Smooth muscle cell (in vitro differentiated cells): ENCODE measurements at regions not wholly inside any gene's neighbourhood (a gene's known extent, or its start where the extent isn't known, plus 50 kb on each side); places are given as distances from the start of the nearest gene placed in this dataset.

Source experiments
- DNase-seq: peaks from one replicate; lab custom pipeline; 2025; ENCODE audit not compliant: unreplicated experiment; lab: John Stamatoyannopoulos, UW
- H2AFZ ChIP-seq: fragments of 200-600 bp; sonication (generic); 2 replicates; pipeline ENCODE4 v1.6.0; 2016; ENCODE audit warnings: antibody characterized with exemption, low read depth, mild to moderate bottlenecking
- H3F3A ChIP-seq: fragments of 200-600 bp; sonication (generic); 2 replicates; pipeline ENCODE4 v1.6.0; 2017; ENCODE audit warnings: antibody characterized with exemption, low read depth
- H3K27ac ChIP-seq: fragments of 200-600 bp; sonication (generic); 2 replicates; pipeline ENCODE4 v1.5.1; 2016; ENCODE audit warnings: low read depth, mild to moderate bottlenecking
- H3K27me3 ChIP-seq: fragments of 200-600 bp; sonication (generic); 2 replicates; pipeline ENCODE4 v1.6.1; 2016; ENCODE audit warnings: low read depth, mild to moderate bottlenecking
- H3K36me3 ChIP-seq: fragments of 200-600 bp; sonication (generic); 2 replicates; pipeline ENCODE4 v1.5.1; 2016; ENCODE audit warnings: low read depth
- H3K4me1 ChIP-seq: fragments of 200-600 bp; sonication (generic); 2 replicates; pipeline ENCODE4 v1.5.1; 2016; ENCODE audit warnings: low read depth
- H3K4me2 ChIP-seq: fragments of 200-600 bp; sonication (generic); 2 replicates; pipeline ENCODE4 v1.6.0; 2016; ENCODE audit warnings: mild to moderate bottlenecking
- H3K4me3 ChIP-seq: fragments of 200-600 bp; sonication (generic); 2 replicates; pipeline ENCODE4 v1.5.1; 2016; ENCODE audit warnings: mild to moderate bottlenecking
- H3K79me2 ChIP-seq: fragments of 200-600 bp; sonication (generic); 2 replicates; pipeline ENCODE4 v1.6.0; 2016; ENCODE audit warnings: low read depth, mild to moderate bottlenecking
- H3K9ac ChIP-seq: fragments of 200-600 bp; sonication (generic); 2 replicates; pipeline ENCODE4 v1.6.0; 2016; ENCODE audit warnings: low read depth
- H3K9me3 ChIP-seq: fragments of 200-600 bp; sonication (generic); replicated peaks from 2 replicates; pipeline ENCODE4 v1.5.1; 2016; ENCODE audit warnings: low read depth
- H4K20me1 ChIP-seq: fragments of 200-600 bp; sonication (generic); 2 replicates; pipeline ENCODE4 v1.6.0; 2016; ENCODE audit warnings: low read depth
- CTCF ChIP-seq: fragments of 200-600 bp; sonication (generic); IDR thresholded peaks from 2 replicates; pipeline ENCODE4 v1.5.1; 2017; ENCODE audit warnings: borderline replicate concordance, mild to moderate bottlenecking, antibody characterized with exemption; ENCODE audit not compliant: insufficient read depth, poor library complexity, severe bottlenecking
- WGBS: methylation state at CpG from one replicate; pipeline ENCODE4 v1.1.7; 2016; ENCODE audit warnings: low lambda C conversion rate; 5-methylcytosine and 5-hydroxymethylcytosine counted together

- no peaks in the 10 kb centered on the region for H3K27me3 ChIP-seq
- no peak overlapping the region for H3K27ac ChIP-seq
- 86% methylated on average over 7 of the region's 7 CpGs for WGBS
- H3K4me3 ChIP-seq, result no peak overlapping the region
- H3K79me2 ChIP-seq, result no peaks in the 10 kb centered on the region
- no peak overlapping the region for H3K9ac ChIP-seq
- H4K20me1 ChIP-seq, result no peaks in the 10 kb centered on the region
- no peaks in the 10 kb centered on the region for H3F3A ChIP-seq
- no peak for TF ChIP-seq CTCF
- H3K36me3 ChIP-seq, result no peaks in the 10 kb centered on the region
- H3K9me3 ChIP-seq, result no peaks in the 10 kb centered on the region
- DNase-seq, result no peak
- no peaks in the 10 kb centered on the region for H3K4me1 ChIP-seq
- H2AFZ ChIP-seq, result no peak overlapping the region
- H3K4me2 ChIP-seq, result no peak overlapping the region
Measured at GRCh38 chr2:205860885-205861284, 178.6 kb downstream of the NRP2 start.

- no peak for TF ChIP-seq CTCF
- Histone ChIP-seq H3K9me3 (no peaks in the 10 kb centered on the region), H3K4me3 (no peak overlapping the region), H4K20me1 (no peaks in the 10 kb centered on the region), H3K79me2 (no peaks in the 10 kb centered on the region), H3F3A (no peaks in the 10 kb centered on the region), H3K27me3 (no peaks in the 10 kb centered on the region), H3K27ac (no peak overlapping the region), H3K9ac (no peak overlapping the region), H3K36me3 (no peaks in the 10 kb centered on the region), H2AFZ (no peak overlapping the region), H3K4me1 (no peaks in the 10 kb centered on the region), H3K4me2 (no peak overlapping the region)
- 90% methylated on average over 8 of the region's 9 CpGs for WGBS
- no peak for DNase-seq
Measured at GRCh38 chr2:205860181-205860580, 177.9 kb downstream of the NRP2 start.

- Histone ChIP-seq H2AFZ (no peak overlapping the region), H3K4me1 (no peaks in the 10 kb centered on the region), H3K4me3 (no peak overlapping the region), H3F3A (no peaks in the 10 kb centered on the region), H3K79me2 (no peaks in the 10 kb centered on the region), H3K4me2 (peak overlapping the region; percentile 61), H4K20me1 (no peaks in the 10 kb centered on the region), H3K27ac (peak overlapping the region; percentile 12), H3K36me3 (no peaks in the 10 kb centered on the region), H3K9me3 (no peaks in the 10 kb centered on the region), H3K27me3 (no peaks in the 10 kb centered on the region), H3K9ac (no peak overlapping the region)
- WGBS, result 45% methylated on average over 16 of the region's 16 CpGs
- DNase-seq, result no peak
- no peak for TF ChIP-seq CTCF
Measured at GRCh38 chr2:205858881-205859441, 176.7 kb downstream of the NRP2 start.

GRCh38 chr2:205858275-205858674 lies 176.0 kb downstream of the NRP2 start:
- no peaks in the 10 kb centered on the region for H3K4me1 ChIP-seq
- H3K79me2 ChIP-seq, result no peaks in the 10 kb centered on the region
- no peaks in the 10 kb centered on the region for H3K9me3 ChIP-seq
- no peak overlapping the region for H3K4me3 ChIP-seq
- H3K27ac ChIP-seq, result no peak overlapping the region
- H3K36me3 ChIP-seq, result no peaks in the 10 kb centered on the region
- WGBS, result 88% methylated on average over 3 of the region's 3 CpGs
- TF ChIP-seq CTCF, result no peak
- DNase-seq, result no peak
- H2AFZ ChIP-seq, result no peak overlapping the region
- H3K27me3 ChIP-seq, result no peaks in the 10 kb centered on the region
- no peaks in the 10 kb centered on the region for H4K20me1 ChIP-seq
- no peak overlapping the region for H3K9ac ChIP-seq
- no peaks in the 10 kb centered on the region for H3F3A ChIP-seq
- no peak overlapping the region for H3K4me2 ChIP-seq
